ENCODE measurements at regions not wholly inside any gene's neighbourhood (a gene's known extent, or its start where the extent isn't known, plus 50 kb on each side); places are given as distances from the start of the nearest gene placed in this dataset.

GRCh38 chr18:69226971-69227370, 173.7 kb upstream of the DOK6 start:
- no peaks in the 10 kb centered on the region for H3K4me1 ChIP-seq (ENCODE audit: low read depth)
- DNase-seq (no peak), ATAC-seq (no peak)
- no peaks in the 10 kb centered on the region for H3K36me3 ChIP-seq (ENCODE audit: low read depth)
- H3K9me3 ChIP-seq = no peaks in the 10 kb centered on the region
- no peak for TF ChIP-seq CTCF (IDR thresholded peaks at IDR 0.05)
- no peak overlapping the region for H3K4me3 ChIP-seq
- intact Hi-C loops (cut with DNase I, micrococcal nuclease) = no loop called here

GRCh38 chr18:69230204-69230603, 170.5 kb upstream of the DOK6 start:
- Histone ChIP-seq H3K36me3 (ENCODE audit: low read depth) (no peaks in the 10 kb centered on the region), H3K4me1 (ENCODE audit: low read depth) (no peaks in the 10 kb centered on the region), H3K9me3 (no peaks in the 10 kb centered on the region), H3K4me3 (no peak overlapping the region)
- TF ChIP-seq CTCF (IDR thresholded peaks at IDR 0.05) = no peak
- no peak for DNase-seq
- intact Hi-C loops (cut with DNase I, micrococcal nuclease) = no loop called here
- ATAC-seq = no peak

GRCh38 chr18:69233465-69234054, 167.1 kb upstream of the DOK6 start:
- Histone ChIP-seq H3K4me1 (ENCODE audit: low read depth) (no peaks in the 10 kb centered on the region), H3K4me3 (no peak overlapping the region), H3K36me3 (ENCODE audit: low read depth) (no peaks in the 10 kb centered on the region), H3K9me3 (no peaks in the 10 kb centered on the region)
- no peak for TF ChIP-seq CTCF (IDR thresholded peaks at IDR 0.05)
- intact Hi-C loops (cut with DNase I, micrococcal nuclease) = no loop called here
- DNase-seq (no peak), ATAC-seq (no peak)

GRCh38 chr18:69239849-69240674, 160.6 kb upstream of the DOK6 start:
- H3K9me3 ChIP-seq = no peaks in the 10 kb centered on the region
- no peak for TF ChIP-seq CTCF (IDR thresholded peaks at IDR 0.05)
- H3K4me3 ChIP-seq = no peak overlapping the region
- DNase-seq (no peak), ATAC-seq (no peak)
- intact Hi-C loops (cut with DNase I, micrococcal nuclease) = no loop called here
- H3K4me1 ChIP-seq (ENCODE audit: low read depth) = no peaks in the 10 kb centered on the region
- no peaks in the 10 kb centered on the region for H3K36me3 ChIP-seq (ENCODE audit: low read depth)

GRCh38 chr18:69246027-69246426, 154.7 kb upstream of the DOK6 start:
- H3K9me3 ChIP-seq = no peaks in the 10 kb centered on the region
- TF ChIP-seq CTCF (IDR thresholded peaks at IDR 0.05) = no peak
- no peak for DNase-seq
- H3K4me3 ChIP-seq = no peak overlapping the region
- intact Hi-C loops (cut with DNase I, micrococcal nuclease) = no loop called here
- no peak for ATAC-seq
- no peaks in the 10 kb centered on the region for H3K4me1 ChIP-seq (ENCODE audit: low read depth)
- H3K36me3 ChIP-seq (ENCODE audit: low read depth) = no peaks in the 10 kb centered on the region
